ENCODE measurements at regions not wholly inside any gene's neighbourhood (a gene's known extent, or its start where the extent isn't known, plus 50 kb on each side); places are given as distances from the start of the nearest gene placed in this dataset.

DNA sequence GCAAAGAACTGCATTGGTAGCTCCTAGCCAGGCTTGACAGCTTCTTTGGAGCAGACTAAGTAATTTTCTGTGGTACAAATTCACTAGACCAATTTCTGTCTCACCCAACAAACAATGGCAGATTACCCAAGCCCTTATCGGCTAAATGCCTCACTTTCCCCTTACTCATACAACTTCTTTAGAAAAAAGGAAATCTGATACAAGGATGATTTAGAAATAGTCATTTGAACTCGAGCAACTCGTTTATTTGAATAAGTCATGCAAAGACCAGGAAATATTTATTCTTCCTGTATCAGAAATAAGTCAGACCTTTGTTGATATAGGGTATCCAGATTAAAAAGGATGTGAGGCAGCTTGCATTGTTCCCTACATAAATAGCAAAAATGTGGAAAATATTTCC is 170.4 kb upstream of the CDH6 start:
- Mint-ChIP-seq H3K4me1 (ENCODE audit: low read depth) (no peaks in the 10 kb centered on the region), H3K36me3 (no peaks in the 10 kb centered on the region), H3K4me3 (no peak overlapping the region), H3K27ac (no peak overlapping the region), H3K9me3 (peaks cover 20% of the 10 kb centered on the region), H3K27me3 (no peaks in the 10 kb centered on the region)
- intact Hi-C loops (cut with micrococcal nuclease), result no loop called here
- ChIA-PET CTCF (no interaction called here), POLR2A (no interaction called here)
- no peak for DNase-seq

- Mint-ChIP-seq H3K4me3 (no peak overlapping the region), H3K27ac (no peak overlapping the region), H3K36me3 (no peaks in the 10 kb centered on the region), H3K27me3 (no peaks in the 10 kb centered on the region), H3K9me3 (peaks cover 23% of the 10 kb centered on the region), H3K4me1 (ENCODE audit: low read depth) (no peaks in the 10 kb centered on the region)
- intact Hi-C loops (cut with micrococcal nuclease), result no loop called here
- DNase-seq, result no peak
- POLR2A ChIA-PET, result no interaction called here
- CTCF ChIA-PET, result no interaction called here
Observed at GRCh38 chr5:31021181-31021624, 172.3 kb upstream of the CDH6 start.

- ChIA-PET CTCF (no interaction called here), POLR2A (no interaction called here)
- H3K27ac Mint-ChIP-seq, result no peak overlapping the region
- H3K36me3 Mint-ChIP-seq, result no peaks in the 10 kb centered on the region
- no peak for DNase-seq
- H3K9me3 Mint-ChIP-seq, result peaks cover 33% of the 10 kb centered on the region
- no peak overlapping the region for H3K4me3 Mint-ChIP-seq
- H3K4me1 Mint-ChIP-seq (ENCODE audit: low read depth), result no peaks in the 10 kb centered on the region
- no peaks in the 10 kb centered on the region for H3K27me3 Mint-ChIP-seq
- intact Hi-C loops (cut with micrococcal nuclease), result no loop called here
Observed at GRCh38 chr5:31008231-31008630, 185.3 kb upstream of the CDH6 start.

DNA sequence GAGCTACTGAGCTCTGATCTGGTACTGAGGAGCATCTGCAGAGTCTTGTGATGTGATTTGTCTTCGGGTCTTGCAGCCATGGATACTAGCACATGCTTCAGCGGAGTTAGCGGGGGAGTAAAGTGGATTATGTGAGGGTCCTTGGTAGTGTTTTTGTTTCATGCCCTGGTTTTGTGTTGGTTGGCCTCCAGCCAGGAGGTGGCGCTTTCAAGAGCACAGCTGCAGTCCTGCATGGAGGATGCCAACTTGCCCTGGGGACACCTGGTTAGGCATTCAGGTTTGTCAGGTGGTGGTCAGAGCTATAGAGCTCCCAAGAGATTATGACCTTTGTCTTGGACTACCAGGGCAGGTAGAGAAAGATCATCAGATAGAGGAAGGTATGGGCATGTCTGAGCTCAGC is 185.8 kb upstream of the CDH6 start:
- H3K4me3 Mint-ChIP-seq, result no peak overlapping the region
- DNase-seq, result no peak
- no peaks in the 10 kb centered on the region for H3K4me1 Mint-ChIP-seq (ENCODE audit: low read depth)
- ChIA-PET POLR2A (no interaction called here), CTCF (no interaction called here)
- no peaks in the 10 kb centered on the region for H3K27me3 Mint-ChIP-seq
- intact Hi-C loops (cut with micrococcal nuclease), result no loop called here
- peaks cover 31% of the 10 kb centered on the region for H3K9me3 Mint-ChIP-seq
- H3K36me3 Mint-ChIP-seq, result no peaks in the 10 kb centered on the region
- H3K27ac Mint-ChIP-seq, result no peak overlapping the region

GRCh38 chr5:31000287-31000686 is 193.2 kb upstream of the CDH6 start:
- H3K27me3 Mint-ChIP-seq, result no peaks in the 10 kb centered on the region
- POLR2A ChIA-PET, result no interaction called here
- H3K9me3 Mint-ChIP-seq, result peaks cover 16% of the 10 kb centered on the region
- no peak for DNase-seq
- H3K4me3 Mint-ChIP-seq, result no peak overlapping the region
- H3K27ac Mint-ChIP-seq, result no peak overlapping the region
- no peaks in the 10 kb centered on the region for H3K36me3 Mint-ChIP-seq
- no peaks in the 10 kb centered on the region for H3K4me1 Mint-ChIP-seq (ENCODE audit: low read depth)
- intact Hi-C loops (cut with micrococcal nuclease), result no loop called here
- CTCF ChIA-PET, result no interaction called here

DNA sequence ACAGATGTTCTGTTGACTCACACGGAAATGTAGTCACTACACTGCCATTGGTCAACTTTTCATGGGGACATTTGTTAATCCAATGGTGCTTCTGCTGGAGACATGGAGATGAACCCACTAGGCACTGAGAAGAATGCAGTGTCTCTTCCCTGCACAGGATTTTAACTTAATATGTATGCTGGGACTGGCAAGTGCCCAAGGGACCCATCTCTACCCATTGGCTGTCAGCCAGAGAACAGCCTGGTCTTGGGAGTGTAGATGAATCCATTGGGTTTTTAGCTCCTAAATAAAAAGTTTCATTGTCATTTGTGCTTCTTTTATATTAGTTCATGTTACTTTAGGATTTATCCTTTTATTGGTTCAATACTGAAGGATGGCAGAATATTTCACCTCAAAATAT is 195.8 kb upstream of the CDH6 start:
- POLR2A ChIA-PET, result no interaction called here
- CTCF ChIA-PET, result no interaction called here
- Mint-ChIP-seq H3K9me3 (peaks cover 4% of the 10 kb centered on the region), H3K27ac (no peak overlapping the region), H3K4me3 (no peak overlapping the region), H3K36me3 (no peaks in the 10 kb centered on the region), H3K4me1 (ENCODE audit: low read depth) (no peaks in the 10 kb centered on the region), H3K27me3 (no peaks in the 10 kb centered on the region)
- no peak for DNase-seq
- intact Hi-C loops (cut with micrococcal nuclease), result no loop called here

GRCh38 chr5:30994902-30995301 is 198.6 kb upstream of the CDH6 start:
- ChIA-PET POLR2A (no interaction called here), CTCF (no interaction called here)
- Mint-ChIP-seq H3K4me1 (ENCODE audit: low read depth) (no peaks in the 10 kb centered on the region), H3K27me3 (no peaks in the 10 kb centered on the region), H3K9me3 (peaks cover 14% of the 10 kb centered on the region), H3K27ac (no peak overlapping the region), H3K4me3 (no peak overlapping the region), H3K36me3 (no peaks in the 10 kb centered on the region)
- intact Hi-C loops (cut with micrococcal nuclease), result no loop called here
- DNase-seq, result no peak

DNA sequence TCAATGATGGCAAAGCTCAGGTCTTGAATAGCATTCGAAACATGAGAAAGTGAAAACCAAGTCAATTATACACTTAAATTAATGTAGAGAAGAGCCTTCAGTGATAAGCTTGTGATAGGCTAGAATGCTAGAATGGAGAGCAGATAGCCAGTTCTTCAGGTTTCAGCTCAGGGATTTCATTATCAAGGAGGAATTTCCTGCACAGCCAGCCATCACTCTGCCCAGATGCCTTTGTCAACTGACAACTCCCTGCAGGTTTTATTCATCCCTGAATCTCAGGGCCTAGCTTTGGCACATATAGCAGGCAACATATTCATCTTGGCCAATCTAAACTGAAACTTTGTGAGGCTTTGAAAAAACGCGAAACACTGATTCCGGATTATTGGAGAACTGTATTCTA is 199.3 kb upstream of the CDH6 start:
- ChIA-PET POLR2A (no interaction called here), CTCF (no interaction called here)
- DNase-seq, result no peak
- intact Hi-C loops (cut with micrococcal nuclease), result no loop called here
- no peak overlapping the region for H3K27ac Mint-ChIP-seq
- peaks cover 14% of the 10 kb centered on the region for H3K9me3 Mint-ChIP-seq
- no peaks in the 10 kb centered on the region for H3K27me3 Mint-ChIP-seq
- H3K4me3 Mint-ChIP-seq, result no peak overlapping the region
- no peaks in the 10 kb centered on the region for H3K36me3 Mint-ChIP-seq
- no peaks in the 10 kb centered on the region for H3K4me1 Mint-ChIP-seq (ENCODE audit: low read depth)

GRCh38 chr5:30991462-30991861 is 202.0 kb upstream of the CDH6 start:
- DNase-seq, result no peak
- intact Hi-C loops (cut with micrococcal nuclease), result no loop called here
- CTCF ChIA-PET, result no interaction called here
- H3K4me1 Mint-ChIP-seq (ENCODE audit: low read depth), result no peaks in the 10 kb centered on the region
- H3K36me3 Mint-ChIP-seq, result no peaks in the 10 kb centered on the region
- H3K27ac Mint-ChIP-seq, result no peak overlapping the region
- H3K4me3 Mint-ChIP-seq, result no peak overlapping the region
- H3K9me3 Mint-ChIP-seq, result peaks cover 15% of the 10 kb centered on the region
- H3K27me3 Mint-ChIP-seq, result no peaks in the 10 kb centered on the region
- POLR2A ChIA-PET, result interaction anchor here (0.6 kb wide), 1 partner anchor 1816 kb away, joined by 3 read pairs; no protein-coding TSS in a partner anchor

GRCh38 chr5:30981576-30981975 is 211.9 kb upstream of the CDH6 start:
- Mint-ChIP-seq H3K36me3 (no peaks in the 10 kb centered on the region), H3K4me1 (ENCODE audit: low read depth) (no peaks in the 10 kb centered on the region), H3K27me3 (no peaks in the 10 kb centered on the region), H3K4me3 (no peak overlapping the region), H3K9me3 (peaks cover 14% of the 10 kb centered on the region), H3K27ac (no peak overlapping the region)
- POLR2A ChIA-PET, result no interaction called here
- intact Hi-C loops (cut with micrococcal nuclease), result no loop called here
- DNase-seq, result no peak
- CTCF ChIA-PET, result no interaction called here

GRCh38 chr5:30968971-30969370 is 224.5 kb upstream of the CDH6 start:
- CTCF ChIA-PET, result no interaction called here
- Mint-ChIP-seq H3K36me3 (no peaks in the 10 kb centered on the region), H3K4me1 (ENCODE audit: low read depth) (no peaks in the 10 kb centered on the region), H3K4me3 (no peak overlapping the region), H3K27ac (no peak overlapping the region), H3K27me3 (no peaks in the 10 kb centered on the region), H3K9me3 (peaks cover 20% of the 10 kb centered on the region)
- DNase-seq, result no peak
- intact Hi-C loops (cut with micrococcal nuclease), result no loop called here
- POLR2A ChIA-PET, result no interaction called here

- peaks cover 9% of the 10 kb centered on the region for H3K9me3 Mint-ChIP-seq
Observed at GRCh38 chr5:30960036-30960435, 233.4 kb upstream of the CDH6 start.

GRCh38 chr5:30959238-30959637 is 234.2 kb upstream of the CDH6 start:
- POLR2A ChIA-PET, result no interaction called here
- no peaks in the 10 kb centered on the region for H3K27me3 Mint-ChIP-seq

More at GRCh38 chr5:30960036-30960435, 233.4 kb upstream of the CDH6 start:
- ChIA-PET POLR2A (no interaction called here), CTCF (no interaction called here)
- H3K27me3 Mint-ChIP-seq, result no peaks in the 10 kb centered on the region
- no peak overlapping the region for H3K27ac Mint-ChIP-seq
- intact Hi-C loops (cut with micrococcal nuclease), result no loop called here
- H3K4me1 Mint-ChIP-seq (ENCODE audit: low read depth), result no peaks in the 10 kb centered on the region
- H3K4me3 Mint-ChIP-seq, result no peak overlapping the region
- H3K36me3 Mint-ChIP-seq, result no peaks in the 10 kb centered on the region
- DNase-seq, result no peak

GRCh38 chr5:30957591-30957990 is 235.9 kb upstream of the CDH6 start:
- DNase-seq, result no peak
- intact Hi-C loops (cut with micrococcal nuclease), result no loop called here
- ChIA-PET POLR2A (interaction anchor here (0.6 kb wide), 1 partner anchor 90 kb away, joined by 3 read pairs; no protein-coding TSS in a partner anchor), CTCF (no interaction called here)
- Mint-ChIP-seq H3K4me1 (ENCODE audit: low read depth) (no peaks in the 10 kb centered on the region), H3K36me3 (no peaks in the 10 kb centered on the region), H3K27ac (no peak overlapping the region), H3K9me3 (peaks cover 11% of the 10 kb centered on the region), H3K27me3 (no peaks in the 10 kb centered on the region), H3K4me3 (no peak overlapping the region)

More at GRCh38 chr5:30959238-30959637, 234.2 kb upstream of the CDH6 start:
- peaks cover 11% of the 10 kb centered on the region for H3K9me3 Mint-ChIP-seq
- H3K27ac Mint-ChIP-seq, result no peak overlapping the region
- DNase-seq, result no peak
- intact Hi-C loops (cut with micrococcal nuclease), result no loop called here
- H3K4me3 Mint-ChIP-seq, result no peak overlapping the region
- no peaks in the 10 kb centered on the region for H3K36me3 Mint-ChIP-seq
- no peaks in the 10 kb centered on the region for H3K4me1 Mint-ChIP-seq (ENCODE audit: low read depth)
- CTCF ChIA-PET, result interaction anchor here (0.6 kb wide), 1 partner anchor 94 kb away, joined by 4 read pairs; no protein-coding TSS in a partner anchor

Measured in activated CD4-positive, alpha-beta memory T cell treated with anti-CD3 and anti-CD28 coated beads for 36 hours (primary cell).